Astrocyte (in vitro differentiated cells and primary cell): ENCODE measurements at regions not wholly inside any gene's neighbourhood (a gene's known extent, or its start where the extent isn't known, plus 50 kb on each side); places are given as distances from the start of the nearest gene placed in this dataset.

Experiments
- DNase-seq: peaks from one replicate; pipeline ENCODE4 v3.0.0-alpha.2; 2010; ENCODE audit warnings: low read depth
- FAIRE-seq: peaks from 2 replicates; lab custom pipeline; 2011; peaks lifted over from hg19 to GRCh38; lab: Jason Lieb, UNC
- H2AFZ ChIP-seq: 2 replicates; pipeline ENCODE4 v1.6.0; 2012; ENCODE audit warnings: low read depth, low read length, inconsistent platforms
- H3K27ac ChIP-seq: 2 replicates; pipeline ENCODE4 v1.5.1; 2011; ENCODE audit warnings: low read depth, low read length, inconsistent platforms
- H3K27me3 ChIP-seq: 2 replicates; pipeline ENCODE4 v1.6.0; 2011; ENCODE audit warnings: low read length, inconsistent platforms; ENCODE audit not compliant: insufficient read depth
- H3K36me3 ChIP-seq: 2 replicates; pipeline ENCODE4 v1.5.1; 2011; ENCODE audit warnings: low read length, inconsistent platforms; ENCODE audit not compliant: insufficient read depth
- H3K4me1 ChIP-seq: 2 replicates; pipeline ENCODE4 v1.5.1; 2011; ENCODE audit warnings: low read length, inconsistent platforms; ENCODE audit not compliant: insufficient read depth
- H3K4me2 ChIP-seq: 2 replicates; pipeline ENCODE4 v1.6.0; 2012; ENCODE audit warnings: low read length, inconsistent platforms
- H3K4me3 ChIP-seq: 2 replicates; pipeline ENCODE4 v1.5.1; 2011; ENCODE audit warnings: low read depth, mild to moderate bottlenecking, low read length, inconsistent platforms; ENCODE audit not compliant: insufficient read depth
- H3K79me2 ChIP-seq: 2 replicates; pipeline ENCODE4 v1.6.0; 2012; ENCODE audit warnings: mild to moderate bottlenecking, low read length, inconsistent platforms; ENCODE audit not compliant: insufficient read depth
- H3K9ac ChIP-seq: 2 replicates; pipeline ENCODE4 v1.6.0; 2012; ENCODE audit warnings: mild to moderate bottlenecking, low read length, inconsistent platforms
- H3K9me3 ChIP-seq: 2 replicates; pipeline ENCODE4 v1.5.1; 2012; ENCODE audit warnings: low read depth, mild to moderate bottlenecking, low read length, inconsistent platforms; ENCODE audit not compliant: insufficient read depth
- H4K20me1 ChIP-seq: 2 replicates; pipeline ENCODE4 v1.6.0; 2012; ENCODE audit warnings: low read length, inconsistent platforms; ENCODE audit not compliant: insufficient read depth
- H3K27ac Mint-ChIP-seq: one replicate; pipeline ENCODE4 v1.8.0; 2021; ENCODE audit warnings: mild to moderate bottlenecking, mixed read lengths; ENCODE audit not compliant: unreplicated experiment
- H3K27me3 Mint-ChIP-seq: one replicate; pipeline ENCODE4 v1.8.0; 2021; ENCODE audit warnings: low read depth, mixed read lengths; ENCODE audit not compliant: unreplicated experiment
- H3K36me3 Mint-ChIP-seq: one replicate; pipeline ENCODE4 v1.8.0; 2021; ENCODE audit warnings: low read depth, mixed read lengths; ENCODE audit not compliant: unreplicated experiment
- H3K4me1 Mint-ChIP-seq: one replicate; pipeline ENCODE4 v1.8.0; 2021; ENCODE audit warnings: low read depth, mixed read lengths; ENCODE audit not compliant: unreplicated experiment
- H3K4me3 Mint-ChIP-seq: one replicate; pipeline ENCODE4 v1.8.0; 2021; ENCODE audit warnings: mild to moderate bottlenecking, moderate library complexity, mixed read lengths; ENCODE audit not compliant: unreplicated experiment
- H3K9me3 Mint-ChIP-seq: one replicate; pipeline ENCODE4 v1.8.0; 2021; ENCODE audit warnings: mild to moderate bottlenecking, mixed read lengths; ENCODE audit not compliant: unreplicated experiment
- EZH2 ChIP-seq: IDR thresholded peaks from 2 replicates; pipeline ENCODE4 v1.6.1; 2012; ENCODE audit warnings: mild to moderate bottlenecking, low read length, inconsistent platforms; ENCODE audit not compliant: insufficient read depth
- TF ChIP-seq, protein P1 (sequence below): IDR thresholded peaks from 2 replicates; pipeline ENCODE4 v1.5.1; 2011; ENCODE audit warnings: low read depth, mild to moderate bottlenecking, inconsistent platforms, low read length, moderate library complexity; ENCODE audit not compliant: insufficient read depth

DNA sequence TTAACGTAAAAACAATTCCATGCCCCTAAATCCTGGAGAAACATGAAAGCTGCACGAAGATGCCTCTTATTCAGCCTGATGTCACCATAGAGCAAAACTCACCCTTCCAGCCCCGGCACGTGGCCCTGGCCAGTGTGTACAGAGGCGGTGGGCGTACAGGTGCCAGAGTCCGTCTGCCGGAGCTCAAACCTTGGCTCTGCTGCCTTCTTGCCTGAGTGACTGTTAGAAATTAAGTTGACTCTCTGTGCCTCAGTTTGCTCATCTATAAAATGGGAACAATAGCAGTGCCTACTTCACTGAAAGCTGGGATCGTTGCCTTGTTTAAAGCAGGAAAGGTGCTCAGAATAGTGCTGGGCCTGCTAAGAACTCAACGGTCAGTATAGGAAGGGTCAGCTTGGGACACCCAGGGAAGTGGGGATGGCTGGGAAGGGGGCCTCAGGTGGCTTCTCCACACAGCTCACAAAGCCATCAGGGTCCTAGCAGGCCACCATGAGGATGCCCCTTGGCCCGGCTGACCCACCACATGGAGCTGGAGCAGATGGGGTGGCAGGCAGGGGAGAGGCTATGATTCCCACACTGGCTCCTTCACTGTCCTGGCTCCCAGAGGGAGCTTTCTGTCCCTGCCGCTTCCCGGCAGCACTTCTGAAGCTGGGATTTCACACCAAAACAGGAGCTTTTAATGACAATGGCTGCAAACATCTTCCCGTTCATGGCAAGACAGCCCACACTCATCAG lies 237.2 kb downstream of the NPHP4 start:
- FAIRE-seq: no peak

GRCh38 chr1:5753549-5754421 lies 238.4 kb downstream of the NPHP4 start:
- Mint-ChIP-seq H3K36me3 (no peaks in the 10 kb centered on the region), H3K27ac (no peak overlapping the region), H3K9me3 (no peaks in the 10 kb centered on the region), H3K4me3 (no peak overlapping the region), H3K4me1 (no peaks in the 10 kb centered on the region), H3K27me3 (peaks cover 52% of the 10 kb centered on the region)
- TF ChIP-seq, protein P1, sequence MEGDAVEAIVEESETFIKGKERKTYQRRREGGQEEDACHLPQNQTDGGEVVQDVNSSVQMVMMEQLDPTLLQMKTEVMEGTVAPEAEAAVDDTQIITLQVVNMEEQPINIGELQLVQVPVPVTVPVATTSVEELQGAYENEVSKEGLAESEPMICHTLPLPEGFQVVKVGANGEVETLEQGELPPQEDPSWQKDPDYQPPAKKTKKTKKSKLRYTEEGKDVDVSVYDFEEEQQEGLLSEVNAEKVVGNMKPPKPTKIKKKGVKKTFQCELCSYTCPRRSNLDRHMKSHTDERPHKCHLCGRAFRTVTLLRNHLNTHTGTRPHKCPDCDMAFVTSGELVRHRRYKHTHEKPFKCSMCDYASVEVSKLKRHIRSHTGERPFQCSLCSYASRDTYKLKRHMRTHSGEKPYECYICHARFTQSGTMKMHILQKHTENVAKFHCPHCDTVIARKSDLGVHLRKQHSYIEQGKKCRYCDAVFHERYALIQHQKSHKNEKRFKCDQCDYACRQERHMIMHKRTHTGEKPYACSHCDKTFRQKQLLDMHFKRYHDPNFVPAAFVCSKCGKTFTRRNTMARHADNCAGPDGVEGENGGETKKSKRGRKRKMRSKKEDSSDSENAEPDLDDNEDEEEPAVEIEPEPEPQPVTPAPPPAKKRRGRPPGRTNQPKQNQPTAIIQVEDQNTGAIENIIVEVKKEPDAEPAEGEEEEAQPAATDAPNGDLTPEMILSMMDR: no peak
- TF ChIP-seq EZH2: no peak
- no peak overlapping the region for H3K9ac ChIP-seq
- no peak overlapping the region for H3K27ac ChIP-seq
- H3K4me3 ChIP-seq: no peak overlapping the region
- FAIRE-seq (no peak), DNase-seq (no peak)
- H3K79me2 ChIP-seq: no peaks in the 10 kb centered on the region
- H4K20me1 ChIP-seq: no peaks in the 10 kb centered on the region
- no peak overlapping the region for H3K4me2 ChIP-seq
- H3K27me3 ChIP-seq: no peaks in the 10 kb centered on the region
- H3K4me1 ChIP-seq: no peaks in the 10 kb centered on the region
- H3K9me3 ChIP-seq: peaks cover 2% of the 10 kb centered on the region
- no peaks in the 10 kb centered on the region for H3K36me3 ChIP-seq
- no peak overlapping the region for H2AFZ ChIP-seq

More for the DNA sequence above, 237.2 kb downstream of the NPHP4 start:
- no peaks in the 10 kb centered on the region for H3K36me3 ChIP-seq
- H3K4me3 Mint-ChIP-seq: no peak overlapping the region
- no peaks in the 10 kb centered on the region for H3K36me3 Mint-ChIP-seq
- no peak overlapping the region for H3K27ac Mint-ChIP-seq
- no peak overlapping the region for H3K4me3 ChIP-seq
- TF ChIP-seq, protein P1: no peak
- no peak for TF ChIP-seq EZH2
- H3K9me3 Mint-ChIP-seq: peaks cover under 1% of the 10 kb centered on the region
- H3K79me2 ChIP-seq: no peaks in the 10 kb centered on the region
- H3K27me3 Mint-ChIP-seq: peaks cover 44% of the 10 kb centered on the region
- no peak for DNase-seq
- no peak overlapping the region for H2AFZ ChIP-seq
- no peaks in the 10 kb centered on the region for H3K4me1 ChIP-seq
- no peak overlapping the region for H3K4me2 ChIP-seq
- H3K27me3 ChIP-seq: no peaks in the 10 kb centered on the region
- H3K4me1 Mint-ChIP-seq: no peaks in the 10 kb centered on the region
- H4K20me1 ChIP-seq: no peaks in the 10 kb centered on the region
- H3K9ac ChIP-seq: no peak overlapping the region
- no peak overlapping the region for H3K27ac ChIP-seq
- H3K9me3 ChIP-seq: peaks cover 2% of the 10 kb centered on the region
